Peyer's patch (tissue), 4 donors: ENCODE measurements at regions not wholly inside any gene's neighbourhood (a gene's known extent, or its start where the extent isn't known, plus 50 kb on each side); places are given as distances from the start of the nearest gene placed in this dataset.

Experiments
- DNase-seq, 3 donors: peaks; one replicate each; pipeline ENCODE4 v3.0.0-alpha.2; 2017 to 2019
- H3K27ac ChIP-seq, 4 donors: fragments of 200-600 bp; sonication (generic); one replicate each; pipeline ENCODE4 v1.5.1; 2016 to 2019
- H3K27me3 ChIP-seq, 2 donors: fragments of 200-600 bp; sonication (generic); one replicate each; pipeline ENCODE4 v1.5.1; 2019
- H3K36me3 ChIP-seq, 3 donors: fragments of 200-600 bp; sonication (generic); one replicate each; pipeline ENCODE4 v1.5.1; 2016 to 2019
- H3K4me1 ChIP-seq, 4 donors: fragments of 200-600 bp; sonication (generic); one replicate each; pipeline ENCODE4 v1.5.1; 2016 to 2019
- H3K4me3 ChIP-seq, 4 donors: fragments of 200-600 bp; sonication (generic); 1 replicate in 3 of 4; 2 replicates in 1 of 4; pipeline ENCODE4 v1.5.1; 2016 to 2019; ENCODE audit warnings: mild to moderate bottlenecking in 1 of 4
- H3K9me3 ChIP-seq, 4 donors: fragments of 200-600 bp; sonication (generic); one replicate each; pipeline ENCODE4 v1.5.1; 2016 to 2019; ENCODE audit warnings: mild to moderate bottlenecking in 1 of 4
- POLR2A ChIP-seq, 2 donors: fragments of 450-650 bp; IDR thresholded peaks; one replicate each; pipeline ENCODE4 v1.5.1; 2017; ENCODE audit warnings: antibody characterized with exemption in 2 of 2, mild to moderate bottlenecking in 2 of 2, moderate library complexity in 2 of 2
- TF ChIP-seq, protein P1 (sequence below), 6 experiments: fragments of 450-650 bp in 4 of 6; fragments of 200-600 bp in 2 of 6; sonication (generic) in 1 of 6; IDR thresholded peaks; one replicate each; pipeline ENCODE4 v1.5.1; 2017 to 2019; ENCODE audit warnings: antibody characterized with exemption in 6 of 6, mild to moderate bottlenecking in 3 of 6, moderate library complexity in 1 of 6

DNA sequence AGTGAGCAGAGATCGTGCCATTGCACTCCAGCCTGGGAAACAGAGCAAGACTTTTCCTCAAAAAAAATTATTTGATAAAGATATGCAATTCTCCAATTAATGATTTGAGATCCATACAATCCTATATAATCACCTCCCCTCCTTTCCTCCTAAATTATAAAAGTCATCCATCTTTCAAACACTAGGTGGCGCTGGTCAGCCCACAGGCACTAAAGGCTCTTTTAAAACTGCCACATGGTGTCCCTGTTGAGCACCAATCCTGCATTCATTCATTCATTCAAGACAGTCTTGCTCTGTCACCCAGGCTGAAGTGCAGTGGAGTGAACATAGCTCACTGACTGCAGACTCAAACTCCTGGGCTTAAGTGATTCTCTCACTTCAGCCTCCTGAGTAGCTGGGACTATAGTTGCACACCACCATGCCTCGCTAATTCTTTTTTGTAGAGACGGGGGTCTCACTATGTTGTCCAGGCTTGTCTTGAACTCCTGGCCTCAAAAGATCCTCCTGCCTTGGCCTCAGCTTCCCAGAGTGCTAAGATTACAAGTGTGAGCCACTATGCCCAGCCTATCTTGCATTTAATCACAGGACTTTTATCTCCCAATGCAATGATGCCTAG lies 58.7 kb upstream of the SLC2A12 start:
- no peaks in the 10 kb centered on the region for H3K4me1 ChIP-seq
- H3K36me3 ChIP-seq = no peaks in the 10 kb centered on the region
- TF ChIP-seq, protein P1, sequence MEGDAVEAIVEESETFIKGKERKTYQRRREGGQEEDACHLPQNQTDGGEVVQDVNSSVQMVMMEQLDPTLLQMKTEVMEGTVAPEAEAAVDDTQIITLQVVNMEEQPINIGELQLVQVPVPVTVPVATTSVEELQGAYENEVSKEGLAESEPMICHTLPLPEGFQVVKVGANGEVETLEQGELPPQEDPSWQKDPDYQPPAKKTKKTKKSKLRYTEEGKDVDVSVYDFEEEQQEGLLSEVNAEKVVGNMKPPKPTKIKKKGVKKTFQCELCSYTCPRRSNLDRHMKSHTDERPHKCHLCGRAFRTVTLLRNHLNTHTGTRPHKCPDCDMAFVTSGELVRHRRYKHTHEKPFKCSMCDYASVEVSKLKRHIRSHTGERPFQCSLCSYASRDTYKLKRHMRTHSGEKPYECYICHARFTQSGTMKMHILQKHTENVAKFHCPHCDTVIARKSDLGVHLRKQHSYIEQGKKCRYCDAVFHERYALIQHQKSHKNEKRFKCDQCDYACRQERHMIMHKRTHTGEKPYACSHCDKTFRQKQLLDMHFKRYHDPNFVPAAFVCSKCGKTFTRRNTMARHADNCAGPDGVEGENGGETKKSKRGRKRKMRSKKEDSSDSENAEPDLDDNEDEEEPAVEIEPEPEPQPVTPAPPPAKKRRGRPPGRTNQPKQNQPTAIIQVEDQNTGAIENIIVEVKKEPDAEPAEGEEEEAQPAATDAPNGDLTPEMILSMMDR (IDR thresholded peaks at IDR 0.05) = peak; percentile 9 to 93 (median 84)
- no peak for TF ChIP-seq POLR2A (IDR thresholded peaks at IDR 0.05)
- no peak overlapping the region for H3K27ac ChIP-seq
- no peaks in the 10 kb centered on the region for H3K9me3 ChIP-seq
- no peaks in the 10 kb centered on the region for H3K27me3 ChIP-seq
- H3K4me3 ChIP-seq = no peak overlapping the region
- peak in 1 of 3 donors; percentile 61 for DNase-seq

DNA sequence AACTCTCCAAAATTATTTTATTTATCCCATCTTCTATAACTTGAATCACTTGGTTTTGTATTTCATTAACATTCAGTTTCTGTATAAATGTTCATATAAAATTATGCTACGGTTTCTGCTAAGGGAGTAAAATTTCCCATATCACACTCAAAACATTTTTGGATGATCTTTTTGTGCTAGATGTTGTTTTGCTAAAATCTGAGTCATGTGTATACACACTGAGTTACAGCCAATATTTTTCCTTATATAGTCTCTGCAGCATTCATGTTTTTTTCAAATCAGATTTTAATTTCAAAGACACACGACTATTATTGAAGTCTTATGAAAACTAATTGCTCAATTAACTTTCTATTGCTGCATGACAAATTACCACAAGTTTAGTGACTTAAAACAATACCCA lies 54.3 kb upstream of the SLC2A12 start:
- TF ChIP-seq, protein P1 (IDR thresholded peaks at IDR 0.05) = no peak
- no peak for TF ChIP-seq POLR2A (IDR thresholded peaks at IDR 0.05)
- H3K4me3 ChIP-seq = no peak overlapping the region
- no peak overlapping the region for H3K27ac ChIP-seq
- H3K9me3 ChIP-seq = no peaks in the 10 kb centered on the region
- no peak for DNase-seq
- no peaks in the 10 kb centered on the region for H3K27me3 ChIP-seq
- H3K4me1 ChIP-seq = no peaks in the 10 kb centered on the region
- no peaks in the 10 kb centered on the region for H3K36me3 ChIP-seq

DNA sequence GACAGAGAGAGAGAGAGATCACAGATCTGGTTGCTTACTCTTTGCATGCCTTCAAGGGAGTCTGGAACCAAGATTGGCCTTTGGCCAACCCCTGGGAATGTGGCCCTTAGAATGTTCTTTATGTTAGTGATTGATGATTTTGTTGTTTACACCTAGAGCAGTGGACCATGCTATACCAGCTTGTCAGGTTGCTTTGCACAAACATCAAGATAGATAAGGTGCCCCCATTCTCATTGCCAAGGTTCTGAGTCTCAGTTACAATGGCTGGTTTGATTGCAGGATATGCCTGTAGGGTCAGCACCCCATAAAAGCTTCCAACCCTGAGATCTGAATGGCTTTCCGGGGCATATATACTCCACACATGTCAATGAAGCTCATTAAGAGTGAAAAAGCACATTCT lies 53.5 kb upstream of the SLC2A12 start:
- H3K36me3 ChIP-seq = no peaks in the 10 kb centered on the region
- H3K4me3 ChIP-seq = no peak overlapping the region
- H3K4me1 ChIP-seq = no peaks in the 10 kb centered on the region
- DNase-seq = no peak
- TF ChIP-seq, protein P1 (IDR thresholded peaks at IDR 0.05) = no peak
- no peak for TF ChIP-seq POLR2A (IDR thresholded peaks at IDR 0.05)
- no peaks in the 10 kb centered on the region for H3K9me3 ChIP-seq
- no peaks in the 10 kb centered on the region for H3K27me3 ChIP-seq
- H3K27ac ChIP-seq = no peak overlapping the region

DNA sequence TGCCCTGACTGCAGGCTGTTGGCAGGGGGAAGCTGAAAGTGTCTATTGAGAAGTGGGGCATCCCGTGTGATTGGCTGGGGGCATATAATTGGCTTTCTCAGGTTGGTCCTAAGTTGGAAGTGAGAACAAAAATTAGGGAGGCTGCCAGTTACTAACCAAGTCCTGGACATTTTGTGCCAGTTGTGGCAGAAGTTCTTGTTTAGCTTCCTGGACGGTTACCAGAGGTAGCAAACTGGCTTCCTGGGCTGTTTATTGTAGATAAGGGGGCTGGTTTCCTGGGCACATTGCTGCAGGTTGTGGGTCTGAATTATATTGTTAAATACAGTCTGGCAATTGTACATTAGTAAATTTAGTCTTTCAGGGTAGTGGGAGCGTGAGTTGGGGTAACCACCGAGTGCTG lies 50.6 kb upstream of the SLC2A12 start:
- no peaks in the 10 kb centered on the region for H3K27me3 ChIP-seq
- no peaks in the 10 kb centered on the region for H3K36me3 ChIP-seq
- H3K9me3 ChIP-seq = no peaks in the 10 kb centered on the region
- no peak overlapping the region for H3K4me3 ChIP-seq
- no peak overlapping the region for H3K27ac ChIP-seq
- H3K4me1 ChIP-seq = no peaks in the 10 kb centered on the region
- TF ChIP-seq, protein P1 (IDR thresholded peaks at IDR 0.05) = no peak
- no peak for TF ChIP-seq POLR2A (IDR thresholded peaks at IDR 0.05)
- no peak for DNase-seq
